ENCODE measurements at regions not wholly inside any gene's neighbourhood (a gene's known extent, or its start where the extent isn't known, plus 50 kb on each side); places are given as distances from the start of the nearest gene placed in this dataset.

DNA sequence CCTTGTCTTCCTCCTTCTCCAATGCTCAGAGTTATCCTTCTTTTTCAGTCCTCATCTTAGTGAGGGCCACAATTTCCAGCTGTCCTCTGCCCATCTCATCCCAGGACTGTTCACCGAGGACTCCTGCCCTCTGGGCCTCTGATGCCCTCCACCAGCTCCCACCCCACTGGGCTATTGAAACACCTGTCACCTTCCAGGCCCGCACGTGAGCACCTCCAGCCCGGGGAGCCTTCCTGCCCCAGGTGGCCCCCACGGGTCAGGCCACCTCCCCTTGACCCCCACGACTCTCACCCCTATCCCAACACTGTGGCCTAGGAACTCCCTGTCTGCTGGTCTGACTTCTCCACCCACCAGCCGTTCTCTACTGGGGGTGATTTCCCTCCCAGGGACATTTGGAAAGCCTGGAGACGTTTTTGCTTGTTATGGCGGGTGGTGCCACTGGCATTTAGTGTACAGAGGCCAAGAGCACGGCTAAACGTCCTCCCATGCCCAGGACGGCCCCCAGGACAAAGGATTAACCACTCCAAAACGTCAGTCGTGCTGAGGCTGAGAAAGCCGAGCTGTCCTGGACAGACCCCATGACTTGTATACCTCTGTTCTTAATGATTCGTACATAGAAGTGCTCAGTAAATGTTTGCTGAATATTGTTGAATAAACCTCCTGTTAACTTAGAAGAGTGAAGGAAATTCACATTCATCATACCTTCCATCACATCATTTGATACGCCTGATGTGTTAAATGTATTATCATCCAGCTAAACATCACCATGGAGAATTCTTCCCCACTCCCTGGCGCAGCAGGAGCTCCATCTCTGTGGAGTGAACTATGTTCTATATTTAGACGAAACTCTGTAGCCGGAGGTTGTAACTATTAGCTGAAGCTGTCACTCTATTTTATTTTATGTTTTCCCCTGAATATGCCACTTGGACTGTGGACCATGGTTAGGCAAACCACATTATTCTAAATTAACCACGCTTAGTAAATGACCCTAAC lies 270.1 kb upstream of the SHH start:
- no peak for TF ChIP-seq FOXA1 (IDR thresholded peaks at IDR 0.05)
- TF ChIP-seq L3MBTL2 (conservative IDR thresholded peaks at IDR 0.05): no peak
- TF ChIP-seq TARDBP (IDR thresholded peaks at IDR 0.05): no peak
- no peak for TF ChIP-seq SUZ12 (IDR thresholded peaks at IDR 0.05)
- TF ChIP-seq SP1 (IDR thresholded peaks at IDR 0.05): no peak
- no peak for TF ChIP-seq FOXM1 (IDR thresholded peaks at IDR 0.05; ENCODE audit: borderline replicate concordance)
- TF ChIP-seq FOXK2 (IDR thresholded peaks at IDR 0.05): no peak
